ENCODE measurements at regions not wholly inside any gene's neighbourhood (a gene's known extent, or its start where the extent isn't known, plus 50 kb on each side); places are given as distances from the start of the nearest gene placed in this dataset.

DNA sequence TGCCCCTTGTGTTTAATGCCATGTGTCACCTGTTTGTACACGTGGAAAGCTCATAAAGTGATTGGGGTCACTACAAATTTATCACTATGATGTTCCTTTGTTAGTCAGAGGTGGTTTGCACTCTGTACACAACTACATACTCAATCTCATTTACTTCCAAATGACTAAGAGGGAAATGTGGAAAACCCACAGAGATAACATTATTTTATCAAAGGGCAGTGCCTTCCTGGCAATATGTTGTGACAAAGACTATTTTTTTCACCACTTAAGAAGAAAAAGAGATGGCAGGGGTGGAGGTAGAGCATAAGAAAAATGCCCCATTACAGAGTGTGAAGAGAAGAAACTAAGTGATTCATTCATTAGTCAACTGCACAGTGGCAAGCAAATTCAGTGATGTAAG, 1064.1 kb upstream of the FLRT2 start:
- TF ChIP-seq, protein P1, sequence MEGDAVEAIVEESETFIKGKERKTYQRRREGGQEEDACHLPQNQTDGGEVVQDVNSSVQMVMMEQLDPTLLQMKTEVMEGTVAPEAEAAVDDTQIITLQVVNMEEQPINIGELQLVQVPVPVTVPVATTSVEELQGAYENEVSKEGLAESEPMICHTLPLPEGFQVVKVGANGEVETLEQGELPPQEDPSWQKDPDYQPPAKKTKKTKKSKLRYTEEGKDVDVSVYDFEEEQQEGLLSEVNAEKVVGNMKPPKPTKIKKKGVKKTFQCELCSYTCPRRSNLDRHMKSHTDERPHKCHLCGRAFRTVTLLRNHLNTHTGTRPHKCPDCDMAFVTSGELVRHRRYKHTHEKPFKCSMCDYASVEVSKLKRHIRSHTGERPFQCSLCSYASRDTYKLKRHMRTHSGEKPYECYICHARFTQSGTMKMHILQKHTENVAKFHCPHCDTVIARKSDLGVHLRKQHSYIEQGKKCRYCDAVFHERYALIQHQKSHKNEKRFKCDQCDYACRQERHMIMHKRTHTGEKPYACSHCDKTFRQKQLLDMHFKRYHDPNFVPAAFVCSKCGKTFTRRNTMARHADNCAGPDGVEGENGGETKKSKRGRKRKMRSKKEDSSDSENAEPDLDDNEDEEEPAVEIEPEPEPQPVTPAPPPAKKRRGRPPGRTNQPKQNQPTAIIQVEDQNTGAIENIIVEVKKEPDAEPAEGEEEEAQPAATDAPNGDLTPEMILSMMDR (IDR thresholded peaks at IDR 0.05), result no peak
- TF ChIP-seq POLR2A (IDR thresholded peaks at IDR 0.05), result no peak

All from transverse colon (tissue), 3 donors.